ENCODE measurements at regions not wholly inside any gene's neighbourhood (a gene's known extent, or its start where the extent isn't known, plus 50 kb on each side); places are given as distances from the start of the nearest gene placed in this dataset.

- ATAC-seq, result no peak
- TF ChIP-seq ESRRG (CRISPR knock-in tag; IDR thresholded peaks at IDR 0.05) (no peak), TOX (CRISPR knock-in tag; IDR thresholded peaks at IDR 0.05; ENCODE audit: borderline replicate concordance) (no peak), ZNF565 (CRISPR knock-in tag; conservative IDR thresholded peaks at IDR 0.05; ENCODE audit: low read depth) (no peak), ZC3H10 (CRISPR knock-in tag; IDR thresholded peaks at IDR 0.05) (no peak), ISL1 (CRISPR knock-in tag; IDR thresholded peaks at IDR 0.05) (no peak), ARNTL (CRISPR knock-in tag; IDR thresholded peaks at IDR 0.05; ENCODE audit: borderline replicate concordance, low read depth) (no peak), CSRNP3 (CRISPR knock-in tag; IDR thresholded peaks at IDR 0.05) (no peak), CSDC2 (CRISPR knock-in tag; IDR thresholded peaks at IDR 0.05) (no peak), RARB (CRISPR knock-in tag; IDR thresholded peaks at IDR 0.05) (no peak), OSR1 (CRISPR knock-in tag; IDR thresholded peaks at IDR 0.05) (no peak), SNAI2 (CRISPR knock-in tag; IDR thresholded peaks at IDR 0.05) (no peak), GLIS3 (CRISPR knock-in tag; IDR thresholded peaks at IDR 0.05) (no peak), BACH2 (CRISPR knock-in tag; IDR thresholded peaks at IDR 0.05; ENCODE audit: borderline replicate concordance) (no peak), CREB5 (CRISPR knock-in tag; IDR thresholded peaks at IDR 0.05; ENCODE audit: low read depth) (no peak), ZFP3 (CRISPR knock-in tag; IDR thresholded peaks at IDR 0.05) (no peak), ZNF8 (CRISPR knock-in tag; IDR thresholded peaks at IDR 0.05) (no peak), ZFP30 (CRISPR knock-in tag; IDR thresholded peaks at IDR 0.05) (no peak)
- TF ChIP-seq, protein P1, sequence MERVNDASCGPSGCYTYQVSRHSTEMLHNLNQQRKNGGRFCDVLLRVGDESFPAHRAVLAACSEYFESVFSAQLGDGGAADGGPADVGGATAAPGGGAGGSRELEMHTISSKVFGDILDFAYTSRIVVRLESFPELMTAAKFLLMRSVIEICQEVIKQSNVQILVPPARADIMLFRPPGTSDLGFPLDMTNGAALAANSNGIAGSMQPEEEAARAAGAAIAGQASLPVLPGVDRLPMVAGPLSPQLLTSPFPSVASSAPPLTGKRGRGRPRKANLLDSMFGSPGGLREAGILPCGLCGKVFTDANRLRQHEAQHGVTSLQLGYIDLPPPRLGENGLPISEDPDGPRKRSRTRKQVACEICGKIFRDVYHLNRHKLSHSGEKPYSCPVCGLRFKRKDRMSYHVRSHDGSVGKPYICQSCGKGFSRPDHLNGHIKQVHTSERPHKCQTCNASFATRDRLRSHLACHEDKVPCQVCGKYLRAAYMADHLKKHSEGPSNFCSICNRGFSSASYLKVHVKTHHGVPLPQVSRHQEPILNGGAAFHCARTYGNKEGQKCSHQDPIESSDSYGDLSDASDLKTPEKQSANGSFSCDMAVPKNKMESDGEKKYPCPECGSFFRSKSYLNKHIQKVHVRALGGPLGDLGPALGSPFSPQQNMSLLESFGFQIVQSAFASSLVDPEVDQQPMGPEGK (CRISPR knock-in tag; IDR thresholded peaks at IDR 0.05; ENCODE audit: borderline replicate concordance), result no peak
- TF ChIP-seq, protein P2, sequence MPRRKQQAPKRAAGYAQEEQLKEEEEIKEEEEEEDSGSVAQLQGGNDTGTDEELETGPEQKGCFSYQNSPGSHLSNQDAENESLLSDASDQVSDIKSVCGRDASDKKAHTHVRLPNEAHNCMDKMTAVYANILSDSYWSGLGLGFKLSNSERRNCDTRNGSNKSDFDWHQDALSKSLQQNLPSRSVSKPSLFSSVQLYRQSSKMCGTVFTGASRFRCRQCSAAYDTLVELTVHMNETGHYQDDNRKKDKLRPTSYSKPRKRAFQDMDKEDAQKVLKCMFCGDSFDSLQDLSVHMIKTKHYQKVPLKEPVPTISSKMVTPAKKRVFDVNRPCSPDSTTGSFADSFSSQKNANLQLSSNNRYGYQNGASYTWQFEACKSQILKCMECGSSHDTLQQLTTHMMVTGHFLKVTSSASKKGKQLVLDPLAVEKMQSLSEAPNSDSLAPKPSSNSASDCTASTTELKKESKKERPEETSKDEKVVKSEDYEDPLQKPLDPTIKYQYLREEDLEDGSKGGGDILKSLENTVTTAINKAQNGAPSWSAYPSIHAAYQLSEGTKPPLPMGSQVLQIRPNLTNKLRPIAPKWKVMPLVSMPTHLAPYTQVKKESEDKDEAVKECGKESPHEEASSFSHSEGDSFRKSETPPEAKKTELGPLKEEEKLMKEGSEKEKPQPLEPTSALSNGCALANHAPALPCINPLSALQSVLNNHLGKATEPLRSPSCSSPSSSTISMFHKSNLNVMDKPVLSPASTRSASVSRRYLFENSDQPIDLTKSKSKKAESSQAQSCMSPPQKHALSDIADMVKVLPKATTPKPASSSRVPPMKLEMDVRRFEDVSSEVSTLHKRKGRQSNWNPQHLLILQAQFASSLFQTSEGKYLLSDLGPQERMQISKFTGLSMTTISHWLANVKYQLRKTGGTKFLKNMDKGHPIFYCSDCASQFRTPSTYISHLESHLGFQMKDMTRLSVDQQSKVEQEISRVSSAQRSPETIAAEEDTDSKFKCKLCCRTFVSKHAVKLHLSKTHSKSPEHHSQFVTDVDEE (CRISPR knock-in tag; IDR thresholded peaks at IDR 0.05), result no peak
- TF ChIP-seq, protein P3, sequence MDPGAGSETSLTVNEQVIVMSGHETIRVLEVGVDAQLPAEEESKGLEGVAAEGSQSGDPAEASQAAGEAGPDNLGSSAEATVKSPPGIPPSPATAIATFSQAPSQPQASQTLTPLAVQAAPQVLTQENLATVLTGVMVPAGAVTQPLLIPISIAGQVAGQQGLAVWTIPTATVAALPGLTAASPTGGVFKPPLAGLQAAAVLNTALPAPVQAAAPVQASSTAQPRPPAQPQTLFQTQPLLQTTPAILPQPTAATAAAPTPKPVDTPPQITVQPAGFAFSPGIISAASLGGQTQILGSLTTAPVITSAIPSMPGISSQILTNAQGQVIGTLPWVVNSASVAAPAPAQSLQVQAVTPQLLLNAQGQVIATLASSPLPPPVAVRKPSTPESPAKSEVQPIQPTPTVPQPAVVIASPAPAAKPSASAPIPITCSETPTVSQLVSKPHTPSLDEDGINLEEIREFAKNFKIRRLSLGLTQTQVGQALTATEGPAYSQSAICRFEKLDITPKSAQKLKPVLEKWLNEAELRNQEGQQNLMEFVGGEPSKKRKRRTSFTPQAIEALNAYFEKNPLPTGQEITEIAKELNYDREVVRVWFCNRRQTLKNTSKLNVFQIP (CRISPR knock-in tag; IDR thresholded peaks at IDR 0.05; ENCODE audit: borderline replicate concordance, low read depth), result no peak
These were observed 349.1 kb upstream of the CCDC196 start for GRCh38 chr14:66137081-66137480.

- no peak for ATAC-seq
These were observed 346.7 kb upstream of the CCDC196 start for GRCh38 chr14:66139432-66139831.

More at GRCh38 chr14:66139432-66139831, 346.7 kb upstream of the CCDC196 start:
- TF ChIP-seq RARB (CRISPR knock-in tag; IDR thresholded peaks at IDR 0.05), result no peak
- TF ChIP-seq CREB5 (CRISPR knock-in tag; IDR thresholded peaks at IDR 0.05; ENCODE audit: low read depth), result no peak
- TF ChIP-seq, protein P3 (CRISPR knock-in tag; IDR thresholded peaks at IDR 0.05; ENCODE audit: borderline replicate concordance, low read depth), result no peak
- TF ChIP-seq CSRNP3 (CRISPR knock-in tag; IDR thresholded peaks at IDR 0.05), result no peak
- no peak for TF ChIP-seq ISL1 (CRISPR knock-in tag; IDR thresholded peaks at IDR 0.05)
- TF ChIP-seq ZFP3 (CRISPR knock-in tag; IDR thresholded peaks at IDR 0.05), result no peak
- TF ChIP-seq GLIS3 (CRISPR knock-in tag; IDR thresholded peaks at IDR 0.05), result no peak
- TF ChIP-seq ESRRG (CRISPR knock-in tag; IDR thresholded peaks at IDR 0.05), result no peak
- TF ChIP-seq TCF4 (CRISPR knock-in tag; IDR thresholded peaks at IDR 0.05; ENCODE audit: borderline replicate concordance), result no peak
- TF ChIP-seq, protein P2 (CRISPR knock-in tag; IDR thresholded peaks at IDR 0.05), result no peak

Data from SK-N-SH treated with all-trans-retinoic acid at 6 μM for 48 hours (cell line).